Mucosa of descending colon (tissue), 3 donors: ENCODE measurements at regions not wholly inside any gene's neighbourhood (a gene's known extent, or its start where the extent isn't known, plus 50 kb on each side); places are given as distances from the start of the nearest gene placed in this dataset.
"Not testable (repeated sequence)": the region's sequence is repeated elsewhere in the genome, so short reads cannot be mapped to it uniquely, and the experiment has no call there.

Source experiments
- ATAC-seq: fragments of 200-7000 bp; cut with Tn5 transposase; one replicate; pipeline ENCODE4 v1.9.1; 2020; ENCODE audit warnings: mild to moderate bottlenecking, moderate library complexity
- DNase-seq, 3 donors: peaks; one replicate each; pipeline ENCODE4 v3.0.0-alpha.2; 2020
- H3K36me3 ChIP-seq: fragments of 200-600 bp; one replicate; pipeline ENCODE4 v1.8.0; 2021; ENCODE audit warnings: low read depth, mild to moderate bottlenecking
- H3K4me1 ChIP-seq: fragments of 200-600 bp; one replicate; pipeline ENCODE4 v1.8.0; 2021; ENCODE audit warnings: low read depth, mild to moderate bottlenecking
- H3K4me3 ChIP-seq: fragments of 200-600 bp; one replicate; pipeline ENCODE4 v1.8.0; 2021; ENCODE audit warnings: mild to moderate bottlenecking
- H3K9me3 ChIP-seq: fragments of 200-600 bp; one replicate; pipeline ENCODE4 v1.8.0; 2021; ENCODE audit warnings: mild to moderate bottlenecking
- CTCF ChIP-seq: fragments of 200-600 bp; IDR thresholded peaks from one replicate; pipeline ENCODE4 v1.8.0; 2022; ENCODE audit warnings: antibody characterized with exemption, mild to moderate bottlenecking
- intact Hi-C, 2 donors: fragments of 100-400 bp; cut with DNase I in 1 of 2; cut with micrococcal nuclease in 1 of 2; formaldehyde crosslinking; loops; one replicate each; pipeline versions ENCODE4 v1.11.0 to v1.11.1; 2022; cut with DNase I, micrococcal nuclease
- donor health status: DM: no; HTN: no; CAD: no; lungs with moderate emphysema.
- donor health status: DM: no; HTN: no; CAD: no.
- donor health status: DM: no; HTN: yes; CAD: no.

DNA sequence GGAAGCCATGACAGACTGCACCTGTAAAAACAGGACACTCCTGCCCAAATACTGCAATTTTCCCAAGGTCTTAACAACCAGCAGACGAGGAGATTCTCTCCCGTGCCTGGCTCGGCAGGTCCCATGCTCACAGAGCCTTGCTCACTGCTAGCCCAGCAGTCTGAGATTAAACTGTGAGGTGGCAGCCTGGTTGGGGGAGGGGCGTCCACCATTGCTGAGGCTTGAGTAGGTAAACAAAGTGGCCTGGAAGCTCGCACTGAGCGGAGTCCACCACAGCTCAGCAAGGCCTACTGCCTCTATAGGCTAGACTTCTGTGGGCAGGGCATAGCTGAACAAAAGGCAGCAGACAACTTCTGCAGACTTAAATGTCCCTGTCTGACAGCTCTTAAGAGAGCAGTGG lies 80.3 kb downstream of the ANXA5 start:
- intact Hi-C loops, H3K4me1 ChIP-seq: not testable (repeated sequence)

DNA sequence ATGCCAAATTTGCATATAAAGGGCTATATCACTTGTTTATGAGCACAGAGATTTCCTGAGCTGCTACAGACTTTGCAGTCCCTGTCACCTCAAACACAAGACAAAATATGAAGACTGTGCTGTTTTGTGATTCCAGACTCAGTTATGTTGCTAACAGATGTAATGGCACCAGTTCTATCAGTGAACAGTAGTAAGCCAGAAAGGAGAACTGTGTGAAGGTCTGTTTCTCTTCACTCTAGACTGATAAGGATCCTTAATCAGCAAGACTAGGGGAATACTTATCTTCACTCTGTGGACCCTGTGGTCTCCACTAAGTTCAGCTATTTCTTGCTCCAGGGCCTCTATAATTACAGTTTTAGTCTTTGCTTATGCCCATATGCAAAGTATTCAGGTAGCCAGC lies 82.7 kb downstream of the ANXA5 start:
- Histone ChIP-seq H3K4me1 (no peaks in the 10 kb centered on the region), H3K4me3 (no peak overlapping the region), H3K36me3 (no peaks in the 10 kb centered on the region), H3K9me3 (no peaks in the 10 kb centered on the region)
- TF ChIP-seq CTCF, result no peak
- intact Hi-C loops, result no loop called here
- ATAC-seq, result no peak
- DNase-seq, result no peak

More for the DNA sequence above, 80.3 kb downstream of the ANXA5 start:
- ATAC-seq, DNase-seq, H3K36me3 ChIP-seq, H3K4me3 ChIP-seq, H3K9me3 ChIP-seq: not testable (repeated sequence)

GRCh38 chr4:121599049-121599448 lies 97.7 kb downstream of the ANXA5 start:
- no peaks in the 10 kb centered on the region for H3K9me3 ChIP-seq
- H3K4me1 ChIP-seq, result no peaks in the 10 kb centered on the region
- intact Hi-C loops, result no loop called here
- no peak for TF ChIP-seq CTCF
- no peaks in the 10 kb centered on the region for H3K36me3 ChIP-seq
- DNase-seq (no peak), ATAC-seq (no peak)
- H3K4me3 ChIP-seq, result no peak overlapping the region

DNA sequence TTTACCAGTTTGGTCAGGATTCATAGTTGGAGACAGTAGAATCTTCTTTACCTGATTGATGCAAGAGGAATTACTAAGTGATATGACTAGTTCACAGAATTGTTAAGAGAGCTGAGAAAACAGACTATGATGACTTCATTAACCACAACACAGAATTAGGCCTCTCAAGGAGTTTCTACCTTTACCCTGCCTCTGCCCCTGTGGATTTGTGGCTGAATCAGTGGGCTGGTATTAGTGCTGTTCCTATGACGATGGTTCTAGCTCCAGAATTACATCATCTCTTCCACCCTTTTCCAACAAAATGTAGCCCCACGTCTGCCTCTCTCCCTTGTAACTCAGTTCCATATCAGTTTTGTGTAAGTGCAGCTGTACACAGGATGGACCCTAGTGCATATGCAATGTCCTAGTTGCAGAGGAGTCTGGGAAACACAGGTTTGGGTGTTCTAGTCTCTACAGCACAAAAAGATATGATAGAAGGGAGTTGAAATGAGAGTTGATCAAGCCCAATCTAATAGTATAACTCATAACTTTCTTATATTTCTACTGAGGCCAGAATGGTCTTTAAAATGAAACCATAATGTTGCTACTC lies 99.3 kb downstream of the ANXA5 start:
- no peak for TF ChIP-seq CTCF
- intact Hi-C loops, result no loop called here
- Histone ChIP-seq H3K36me3 (no peaks in the 10 kb centered on the region), H3K4me1 (no peaks in the 10 kb centered on the region), H3K4me3 (no peak overlapping the region), H3K9me3 (no peaks in the 10 kb centered on the region)
- no peak for DNase-seq
- no peak for ATAC-seq

GRCh38 chr4:121594796-121595526 lies 101.8 kb downstream of the ANXA5 start:
- Histone ChIP-seq H3K4me3 (no peak overlapping the region), H3K9me3 (no peaks in the 10 kb centered on the region), H3K4me1 (no peaks in the 10 kb centered on the region), H3K36me3 (no peaks in the 10 kb centered on the region)
- intact Hi-C loops, result no loop called here
- no peak for TF ChIP-seq CTCF
- DNase-seq (no peak), ATAC-seq (no peak)

- Histone ChIP-seq H3K9me3 (no peaks in the 10 kb centered on the region), H3K36me3 (no peaks in the 10 kb centered on the region), H3K4me3 (no peak overlapping the region), H3K4me1 (no peaks in the 10 kb centered on the region)
- DNase-seq (no peak), ATAC-seq (no peak)
- intact Hi-C loops, result no loop called here
- no peak for TF ChIP-seq CTCF
Observed at GRCh38 chr4:121593760-121594159, 103.0 kb downstream of the ANXA5 start.

DNA sequence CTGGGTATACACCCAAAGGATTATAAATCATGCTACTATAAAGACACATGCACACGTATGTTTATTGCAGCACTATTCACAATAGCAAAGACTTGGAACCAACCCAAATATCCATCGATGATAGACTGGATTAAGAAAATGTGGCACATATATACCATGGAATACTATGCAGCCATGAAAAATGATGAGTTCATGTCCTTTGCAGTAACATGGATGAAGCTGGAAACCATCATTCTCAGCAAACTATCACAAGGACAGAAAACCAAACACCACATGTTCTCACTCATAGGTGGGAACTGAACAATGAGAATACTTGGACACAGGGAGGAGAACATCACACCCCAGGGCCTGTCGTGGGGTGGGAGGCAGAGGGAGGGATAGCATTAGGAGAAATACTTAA lies 104.5 kb downstream of the ANXA5 start:
- H3K4me3 ChIP-seq, H3K4me1 ChIP-seq, DNase-seq, ATAC-seq, H3K36me3 ChIP-seq, intact Hi-C loops, H3K9me3 ChIP-seq: not testable (repeated sequence)
